Jurkat, Clone E6-1 (cell line): ENCODE measurements at regions not wholly inside any gene's neighbourhood (a gene's known extent, or its start where the extent isn't known, plus 50 kb on each side); places are given as distances from the start of the nearest gene placed in this dataset.
"Not testable (repeated sequence)": the region's sequence is repeated elsewhere in the genome, so short reads cannot be mapped to it uniquely, and the experiment has no call there.

Source experiments
- DNase-seq: peaks from one replicate; pipeline ENCODE4 v3.0.0-alpha.2; 2011; ENCODE audit warnings: low read depth, low spot score
- H3K4me3 ChIP-seq: 2 replicates; pipeline ENCODE4 v1.5.1; 2011; ENCODE audit warnings: mild to moderate bottlenecking, low read length, control low read depth, moderate library complexity

DNA sequence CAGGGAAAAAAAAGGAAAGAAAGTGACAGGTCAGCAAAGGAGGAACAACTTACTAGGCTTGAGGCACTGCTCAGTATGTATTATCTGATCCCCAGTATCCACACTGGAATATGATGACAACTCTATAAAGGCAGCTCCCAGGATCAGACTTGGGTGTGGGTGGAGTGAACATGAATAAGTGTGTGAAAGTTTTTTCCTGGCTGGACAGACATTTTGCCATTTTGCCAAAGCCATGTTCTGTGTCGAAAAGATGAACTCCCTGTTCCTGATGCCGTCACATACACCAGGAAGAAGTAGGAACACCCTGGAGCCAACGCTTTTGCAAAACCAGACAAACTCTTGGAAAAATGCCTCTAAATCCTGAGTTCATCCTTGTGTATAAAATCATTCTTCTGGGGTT is 143.2 kb upstream of the MEOX2 start:
- no peak for DNase-seq
- no peak overlapping the region for H3K4me3 ChIP-seq

DNA sequence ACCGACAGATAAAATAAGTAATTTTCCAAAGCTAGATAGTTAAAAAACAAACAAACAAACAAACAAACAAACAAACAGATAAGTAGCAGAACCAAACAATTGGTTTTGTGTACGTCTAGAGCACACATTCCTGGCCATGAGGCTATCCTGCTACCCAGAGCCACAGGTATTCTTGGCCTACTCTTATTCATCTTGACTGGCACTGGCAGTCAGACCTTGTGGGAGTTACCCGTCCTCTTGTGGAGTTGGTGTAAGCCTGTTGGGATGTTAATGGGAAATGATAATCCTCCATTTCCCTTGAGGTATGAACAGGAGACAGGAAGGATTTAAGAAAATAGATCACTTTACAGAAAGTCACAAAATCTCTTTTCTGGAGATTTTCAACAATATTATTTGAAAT is 142.4 kb upstream of the MEOX2 start:
- DNase-seq, result no peak
- no peak overlapping the region for H3K4me3 ChIP-seq

DNA sequence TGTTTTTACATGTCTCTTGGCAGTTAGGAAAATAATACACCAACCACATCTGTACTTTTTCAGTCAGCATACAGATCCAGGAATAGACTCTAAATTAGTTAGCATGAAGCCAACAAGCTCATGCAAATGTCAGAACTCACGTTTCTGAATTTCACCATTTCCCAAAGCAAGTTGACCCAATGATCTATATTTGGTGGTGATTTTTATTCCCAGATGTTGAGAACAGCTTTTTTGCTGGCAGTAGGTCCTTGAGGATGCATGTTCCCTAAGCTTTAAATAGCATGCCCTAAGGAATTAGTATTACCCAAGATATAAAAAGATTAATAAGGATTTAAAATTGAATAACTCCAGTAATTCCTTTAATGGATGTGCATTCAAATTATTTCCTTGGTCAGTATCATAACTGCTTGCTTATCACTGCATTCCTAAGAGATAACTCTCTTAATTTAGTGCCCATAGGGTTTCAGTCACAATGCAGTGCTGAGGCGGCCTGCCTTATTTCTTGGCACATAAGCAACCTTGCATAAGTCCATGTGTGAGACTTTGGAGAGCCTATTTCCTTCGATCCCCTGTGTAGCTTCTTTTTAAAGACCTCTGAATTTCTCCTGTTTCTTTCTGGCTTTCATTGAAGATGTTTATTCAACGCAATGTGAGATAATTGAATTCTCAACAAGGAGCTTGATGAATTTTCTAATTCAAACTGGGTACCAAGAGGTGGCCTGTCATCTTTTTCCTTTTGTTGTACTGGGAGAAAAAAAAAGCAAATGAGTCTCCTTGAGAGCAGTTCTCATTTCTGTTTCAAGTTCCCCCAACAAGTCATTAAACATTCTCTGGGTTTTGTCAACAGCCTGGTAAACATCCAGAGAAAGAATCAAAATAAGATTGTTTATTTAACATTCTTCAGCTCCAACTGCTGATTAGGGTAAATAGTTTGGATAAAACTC is 135.3 kb upstream of the MEOX2 start:
- H3K4me3 ChIP-seq, result no peak overlapping the region
- DNase-seq, result no peak

DNA sequence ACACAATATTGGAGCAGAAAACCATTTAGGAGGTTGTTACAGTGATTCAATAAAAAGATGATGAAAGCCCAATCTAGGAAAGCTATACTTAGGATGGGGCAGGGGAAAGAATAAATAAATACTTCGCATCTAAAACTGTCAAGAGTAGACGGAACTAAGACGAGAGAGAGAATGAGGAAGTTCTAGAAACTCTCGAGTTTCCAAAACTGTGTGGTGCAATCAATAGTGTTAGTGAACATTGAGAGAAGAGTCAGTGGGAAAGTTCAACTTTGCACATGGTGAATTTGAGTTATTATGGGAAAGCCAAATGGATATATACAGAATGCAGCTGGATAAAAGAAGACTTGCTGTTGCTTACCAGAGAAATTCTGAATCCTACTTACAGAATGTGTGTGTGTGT is 133.8 kb upstream of the MEOX2 start:
- DNase-seq, result no peak
- no peak overlapping the region for H3K4me3 ChIP-seq

DNA sequence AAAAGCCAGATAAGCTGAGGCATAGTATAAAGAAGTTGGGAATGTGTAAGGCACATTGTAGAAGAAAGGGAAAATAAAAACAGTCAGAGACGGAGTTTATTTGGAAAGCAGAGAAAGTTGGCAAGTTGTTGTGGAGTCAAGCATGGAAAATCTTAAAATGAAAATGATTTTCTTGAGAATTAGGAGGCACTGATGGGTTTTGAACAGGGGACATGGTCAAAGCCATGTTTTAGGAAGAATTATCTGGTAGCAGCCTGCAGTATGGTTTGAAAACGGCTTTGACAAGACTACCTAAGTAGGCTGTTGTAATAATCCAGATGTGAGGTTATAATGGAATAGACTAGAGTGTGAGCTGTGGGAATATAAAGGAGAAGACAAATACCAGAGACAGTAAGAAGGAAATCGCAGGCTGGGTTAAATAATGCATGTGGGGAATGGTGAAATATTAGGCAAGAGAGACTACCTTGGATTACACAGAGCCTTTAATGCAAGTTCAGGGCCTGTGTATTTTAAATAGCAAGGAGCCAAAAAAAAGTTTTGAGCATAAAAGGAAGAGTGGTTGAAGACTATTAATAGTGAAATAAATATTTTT is 130.4 kb upstream of the MEOX2 start:
- H3K4me3 ChIP-seq, result no peak overlapping the region
- no peak for DNase-seq

DNA sequence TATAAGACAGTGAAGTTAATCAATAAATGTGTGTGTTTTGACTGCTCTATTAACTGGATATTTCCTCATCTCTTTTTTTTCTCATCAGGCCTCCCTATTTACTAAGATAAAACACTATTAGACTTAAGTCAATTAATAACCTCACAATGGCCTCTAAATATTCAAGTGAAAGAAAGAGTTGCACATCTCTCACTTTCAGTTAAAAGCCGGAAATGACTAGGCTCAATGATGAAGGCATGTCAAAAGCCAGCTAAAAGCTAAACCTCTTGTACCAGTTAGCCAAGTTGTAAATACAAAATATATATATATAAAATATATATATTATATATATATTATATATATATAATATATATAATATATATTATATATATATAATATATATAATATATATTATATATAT is 127.0 kb upstream of the MEOX2 start:
- no peak for DNase-seq
- H3K4me3 ChIP-seq, result no peak overlapping the region

DNA sequence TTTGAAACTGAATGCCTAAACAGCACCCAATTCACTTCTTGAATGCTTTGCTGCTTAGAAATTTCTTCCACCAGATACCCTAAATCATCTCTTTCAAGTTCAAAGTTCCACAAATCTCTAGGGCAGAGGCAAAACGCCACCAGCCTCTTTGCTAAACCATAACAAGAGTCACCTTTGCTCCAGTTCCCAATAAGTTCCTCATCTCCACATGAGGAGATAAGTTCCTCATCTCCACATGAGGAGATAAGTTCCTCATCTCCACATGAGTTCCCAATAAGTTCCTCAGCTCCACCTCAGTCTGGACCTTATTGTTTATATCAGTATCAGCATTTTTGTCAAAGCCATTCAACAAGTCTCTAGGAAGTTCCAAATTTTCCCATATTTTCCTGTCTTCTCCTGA is 123.9 kb upstream of the MEOX2 start:
- DNase-seq, H3K4me3 ChIP-seq: not testable (repeated sequence)

DNA sequence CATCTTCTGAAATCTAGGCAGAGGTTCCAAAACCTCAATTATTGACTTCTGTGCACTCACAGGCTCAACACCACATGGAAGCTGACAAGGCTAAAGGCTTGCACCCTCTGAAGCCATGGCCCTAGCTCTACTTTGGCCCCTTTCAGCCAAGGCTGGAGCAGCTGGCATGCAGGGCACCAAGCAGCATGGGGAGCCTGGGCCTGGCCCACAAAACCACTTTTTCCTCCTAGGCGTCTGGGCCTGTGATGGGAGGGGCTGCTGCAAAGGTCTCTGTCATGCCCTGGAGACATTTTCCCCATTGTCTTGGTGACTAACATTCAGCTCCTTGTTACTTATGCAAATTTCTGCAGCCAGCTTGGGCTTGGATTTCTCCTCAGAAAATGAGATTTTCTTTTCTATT is 123.5 kb upstream of the MEOX2 start:
- not testable (repeated sequence) for H3K4me3 ChIP-seq, DNase-seq

DNA sequence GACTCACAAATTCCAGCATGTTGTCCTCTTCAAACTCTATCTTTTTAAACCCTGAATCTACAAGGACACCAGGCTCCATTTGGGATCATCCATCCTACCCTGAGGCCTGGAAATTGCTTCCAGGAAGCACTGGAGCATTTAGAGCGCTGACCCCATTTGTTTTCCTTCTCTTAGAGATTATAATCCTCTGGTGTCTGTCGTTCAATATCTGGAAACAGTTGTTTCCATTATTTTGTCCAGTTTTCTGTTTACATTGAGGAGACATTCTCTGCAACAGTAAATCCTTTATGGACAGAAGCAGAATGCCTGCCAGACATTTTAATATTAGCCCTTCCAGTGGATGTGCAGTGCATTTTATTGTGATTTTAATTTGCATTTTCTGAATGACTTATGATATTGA is 119.4 kb upstream of the MEOX2 start:
- no peak overlapping the region for H3K4me3 ChIP-seq
- DNase-seq, result no peak

DNA sequence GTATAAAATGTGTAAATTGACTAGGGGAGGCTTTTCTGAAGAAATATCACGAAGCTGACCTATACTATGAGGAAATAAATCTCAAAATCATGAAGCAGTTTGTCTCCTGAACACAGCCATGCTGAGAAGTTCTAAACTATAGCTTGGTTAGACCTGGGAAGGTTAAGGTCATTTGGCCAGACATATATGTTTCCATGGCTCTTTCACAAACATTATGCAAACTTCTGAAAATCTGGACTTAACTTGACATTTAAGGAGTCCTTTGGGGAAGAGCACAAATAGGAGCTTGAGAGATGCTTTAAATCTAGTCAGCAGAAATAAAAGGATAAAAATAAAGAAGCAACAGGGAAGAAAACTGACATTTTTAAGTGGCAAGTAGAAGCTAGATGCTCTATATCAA is 115.9 kb upstream of the MEOX2 start:
- H3K4me3 ChIP-seq, result no peak overlapping the region
- no peak for DNase-seq

DNA sequence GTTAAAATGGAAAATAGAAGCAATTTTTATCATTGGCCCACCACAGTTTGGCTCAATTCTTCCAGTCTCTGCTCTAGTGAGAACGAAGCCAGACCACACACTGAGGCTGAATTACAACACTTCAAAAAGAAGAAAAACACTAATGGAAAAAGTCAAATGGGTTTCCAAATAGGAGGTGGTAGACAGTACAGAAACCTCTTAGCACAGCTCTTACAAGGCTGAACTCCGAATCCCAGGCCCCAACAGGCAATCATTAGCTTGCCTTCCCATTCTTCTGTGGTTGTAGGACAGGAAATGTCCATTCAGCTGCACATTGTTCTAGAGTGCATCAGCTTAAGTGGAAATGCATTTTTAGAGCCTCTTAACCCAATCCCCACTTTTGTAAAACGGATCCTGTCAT is 115.1 kb upstream of the MEOX2 start:
- no peak for DNase-seq
- H3K4me3 ChIP-seq, result no peak overlapping the region

DNA sequence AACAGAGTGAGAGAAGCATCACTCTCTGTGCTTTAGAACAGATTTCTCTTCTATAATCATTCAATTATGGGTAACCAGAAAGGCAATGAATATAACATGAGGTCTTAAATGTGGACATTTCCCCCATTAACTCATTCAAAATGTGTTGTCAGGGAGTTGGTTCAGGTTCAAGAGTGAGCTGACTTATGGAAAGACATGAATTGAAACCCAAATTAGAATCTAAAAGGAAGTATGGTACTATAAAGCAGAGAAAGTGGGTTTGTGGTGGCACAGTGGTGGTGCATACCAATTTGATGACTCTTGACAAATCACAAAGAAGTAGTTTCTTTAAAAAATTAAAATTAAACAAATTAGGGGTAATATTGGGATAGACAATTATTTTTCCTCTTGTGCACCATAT is 114.6 kb upstream of the MEOX2 start:
- no peak overlapping the region for H3K4me3 ChIP-seq
- no peak for DNase-seq

DNA sequence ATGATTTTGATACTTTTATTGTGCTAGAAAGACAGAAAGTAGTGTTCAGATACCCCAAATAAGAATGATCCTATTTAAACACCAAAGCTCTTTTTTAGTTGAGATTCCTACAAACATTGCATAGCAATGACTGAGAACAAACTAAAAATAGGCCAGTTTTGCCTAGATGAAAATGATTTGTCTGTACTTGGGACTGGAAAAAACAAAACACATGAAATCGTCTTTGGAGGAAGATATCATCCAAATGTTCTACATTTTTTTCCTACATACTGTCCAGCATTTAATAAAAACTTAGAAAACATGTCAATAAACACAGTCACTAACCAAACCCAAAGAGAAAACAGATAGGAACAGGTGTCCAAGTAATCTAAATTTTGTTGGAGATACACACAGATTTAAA is 111.6 kb upstream of the MEOX2 start:
- no peak for DNase-seq

DNA sequence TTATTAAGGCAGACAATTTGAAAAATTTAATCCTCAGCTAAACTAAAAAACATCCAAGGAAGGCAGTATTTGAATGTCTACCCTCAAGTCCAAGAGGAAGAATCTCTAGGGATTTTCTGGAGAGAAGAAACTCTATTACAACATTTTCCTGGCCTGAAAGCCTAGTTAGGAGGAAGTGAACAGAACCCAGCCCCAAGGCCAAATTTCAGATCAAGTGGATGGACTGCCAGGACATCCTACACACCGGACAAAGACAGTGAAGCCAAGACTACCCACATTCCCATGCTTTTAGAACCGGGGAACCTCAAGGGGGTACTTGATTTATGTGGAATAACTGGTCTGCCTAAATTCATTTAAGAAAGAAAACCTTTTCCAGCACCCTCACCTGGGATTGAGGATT is 108.9 kb upstream of the MEOX2 start:
- H3K4me3 ChIP-seq, result no peak overlapping the region
- DNase-seq, result no peak

More for the DNA sequence above, 111.6 kb upstream of the MEOX2 start:
- H3K4me3 ChIP-seq, result no peak overlapping the region

DNA sequence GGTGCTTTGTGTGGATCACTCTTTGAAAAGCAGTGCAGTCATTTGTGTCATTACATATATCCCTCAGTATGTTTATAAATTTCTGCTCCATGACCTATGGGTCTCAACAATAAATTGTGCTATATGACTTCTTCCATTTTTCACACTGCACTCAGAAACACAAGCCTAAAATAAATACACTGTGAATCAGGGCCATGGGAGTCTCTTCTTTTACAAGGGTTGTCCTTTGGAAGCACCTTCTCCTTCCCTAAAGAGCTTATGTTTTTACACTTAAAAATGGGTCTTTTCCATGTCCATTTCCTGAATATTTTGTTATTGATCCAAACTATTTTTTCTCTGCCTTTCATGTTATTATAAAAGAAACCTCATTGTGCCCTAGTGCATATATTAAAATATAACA is 108.3 kb upstream of the MEOX2 start:
- H3K4me3 ChIP-seq, result no peak overlapping the region
- DNase-seq, result no peak

DNA sequence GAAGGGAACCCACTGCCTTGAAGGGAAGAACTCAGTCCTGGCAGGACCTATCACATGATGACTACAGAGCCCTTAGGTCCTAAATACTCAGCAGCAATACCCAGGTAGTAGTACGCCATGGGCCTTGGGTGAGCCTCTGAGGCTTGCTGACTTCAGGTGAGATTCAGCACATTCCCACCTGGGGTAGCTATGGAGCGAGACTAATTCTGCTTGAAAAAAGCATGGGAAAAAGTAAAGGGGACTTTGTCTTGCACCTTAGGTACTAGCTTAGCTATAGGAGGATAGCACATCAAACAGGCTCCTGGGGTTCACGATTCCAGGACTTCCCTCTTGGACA is 98.2 kb upstream of the MEOX2 start:
- H3K4me3 ChIP-seq, result no peak overlapping the region
- DNase-seq, result no peak

DNA sequence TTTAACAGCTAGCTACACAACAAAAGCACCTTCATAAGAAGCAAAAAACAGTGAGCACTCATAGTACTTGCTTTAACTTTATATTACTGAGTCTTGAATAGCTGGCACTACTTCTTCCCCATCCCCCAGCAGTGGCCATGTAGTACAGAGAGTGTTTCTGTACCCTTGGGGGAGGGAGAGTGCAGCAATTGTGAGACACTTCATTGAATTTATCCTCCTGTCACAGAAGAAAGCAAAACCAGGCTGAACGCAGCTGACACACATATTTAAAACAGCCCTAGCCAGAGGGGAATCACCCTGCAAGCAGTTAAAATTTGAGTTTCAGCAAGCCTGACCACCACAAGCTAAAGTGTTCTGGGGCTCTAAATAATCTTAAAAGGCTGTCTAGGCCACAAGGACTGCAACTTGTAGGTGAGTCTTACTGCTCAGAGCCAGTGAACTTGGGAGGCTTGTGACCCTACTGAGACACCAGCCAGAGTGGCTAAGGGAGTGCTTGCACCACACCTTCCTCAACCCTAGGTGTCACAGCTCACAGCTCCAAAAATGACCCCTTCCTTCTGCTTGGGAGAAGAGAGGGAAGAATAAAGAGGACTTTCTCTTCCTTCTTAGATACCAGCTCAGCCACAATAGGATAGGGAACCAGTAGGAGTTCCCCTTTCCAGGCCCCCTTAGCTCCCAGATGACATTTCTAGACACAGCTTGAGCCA is 97.7 kb upstream of the MEOX2 start:
- no peak for DNase-seq
- H3K4me3 ChIP-seq, result no peak overlapping the region

DNA sequence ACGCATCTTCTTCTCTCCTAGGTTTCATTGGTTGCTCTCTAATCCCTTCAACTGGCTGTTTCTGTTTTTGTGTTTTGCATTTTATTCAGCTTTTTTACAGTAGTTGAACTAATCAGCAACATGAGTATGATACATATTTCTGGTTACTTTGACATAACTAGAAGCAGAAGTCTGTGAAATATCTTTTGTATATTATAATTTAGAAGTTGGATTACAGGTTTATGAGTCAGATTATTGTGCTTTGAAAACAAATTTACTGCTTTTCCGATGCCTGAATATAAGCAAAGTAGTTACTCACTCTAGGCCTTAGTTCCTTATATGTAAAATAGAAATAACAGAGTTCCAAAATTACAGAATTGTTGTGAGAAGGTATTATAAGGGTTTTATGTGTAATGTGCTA is 96.2 kb upstream of the MEOX2 start:
- H3K4me3 ChIP-seq, result no peak overlapping the region
- DNase-seq, result no peak

DNA sequence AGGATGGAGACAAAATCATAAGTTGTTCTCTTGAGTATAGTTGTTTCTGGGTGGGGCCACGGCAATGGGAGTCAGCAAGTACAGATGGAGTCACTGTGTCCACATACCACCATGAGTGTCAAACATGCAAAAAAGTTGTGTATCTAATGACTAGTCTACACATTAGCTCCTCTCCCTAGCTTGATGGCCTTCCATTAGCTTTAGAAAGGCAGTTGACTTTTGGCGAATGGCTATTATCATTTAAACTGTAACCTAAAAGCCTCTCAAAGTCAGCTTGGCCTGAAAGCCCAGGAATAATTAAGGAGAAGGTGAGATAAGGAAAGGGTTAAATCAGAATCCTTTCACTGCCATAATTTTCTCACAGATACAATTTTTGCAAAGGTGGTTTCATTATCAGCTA is 95.5 kb upstream of the MEOX2 start:
- no peak overlapping the region for H3K4me3 ChIP-seq
- no peak for DNase-seq

DNA sequence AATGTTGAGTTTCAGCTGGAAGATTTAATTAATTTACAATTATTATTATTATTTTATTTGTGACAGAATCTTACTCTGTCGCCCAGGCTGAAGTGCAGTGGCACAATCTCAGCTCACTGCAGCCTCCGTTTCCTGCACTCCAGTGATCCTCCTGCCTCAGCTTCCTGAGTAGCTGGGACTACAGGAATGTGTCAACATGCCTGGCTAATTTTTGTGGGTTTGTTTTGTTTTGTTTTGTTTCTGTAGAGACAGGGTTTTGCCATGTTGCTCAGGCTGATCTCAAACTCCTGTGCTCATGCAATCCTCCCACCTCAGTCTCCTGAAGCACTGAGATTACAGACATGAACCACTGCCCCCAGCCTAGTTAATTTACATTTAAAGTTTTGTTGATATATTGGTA is 93.8 kb upstream of the MEOX2 start:
- H3K4me3 ChIP-seq, result no peak overlapping the region
- no peak for DNase-seq
